Nephron (organoid): ENCODE measurements at regions not wholly inside any gene's neighbourhood (a gene's known extent, or its start where the extent isn't known, plus 50 kb on each side); places are given as distances from the start of the nearest gene placed in this dataset.

Experiments
- H3K27ac Mint-ChIP-seq, 3 experiments: 2 replicates each; pipeline ENCODE4 v1.8.0; 2020; ENCODE audit warnings: mixed read lengths in 3 of 3, mild to moderate bottlenecking in 2 of 3, moderate library complexity in 1 of 3
- H3K27me3 Mint-ChIP-seq: 2 replicates; pipeline ENCODE4 v1.8.0; 2021; ENCODE audit warnings: low read depth, mild to moderate bottlenecking, moderate library complexity, mixed read lengths
- H3K36me3 Mint-ChIP-seq: 2 replicates; pipeline ENCODE4 v1.8.0; 2020; ENCODE audit warnings: low read depth, mixed read lengths
- H3K4me1 Mint-ChIP-seq: 2 replicates; pipeline ENCODE4 v1.8.0; 2020; ENCODE audit warnings: mixed read lengths
- H3K4me3 Mint-ChIP-seq, 3 experiments: 2 replicates each; pipeline ENCODE4 v1.8.0; 2020; ENCODE audit warnings: mild to moderate bottlenecking in 3 of 3, mixed read lengths in 3 of 3, moderate library complexity in 2 of 3
- H3K9me3 Mint-ChIP-seq: 2 replicates; pipeline ENCODE4 v1.8.0; 2020; ENCODE audit warnings: mixed read lengths
- TF ChIP-seq, protein P1 (sequence below), 3 experiments: fragments of 200-600 bp; sonication (generic); IDR thresholded peaks; one replicate each; pipeline ENCODE4 v1.5.0; 2021; ENCODE audit warnings: antibody characterized with exemption in 3 of 3; ENCODE audit not compliant: unreplicated experiment in 3 of 3

DNA sequence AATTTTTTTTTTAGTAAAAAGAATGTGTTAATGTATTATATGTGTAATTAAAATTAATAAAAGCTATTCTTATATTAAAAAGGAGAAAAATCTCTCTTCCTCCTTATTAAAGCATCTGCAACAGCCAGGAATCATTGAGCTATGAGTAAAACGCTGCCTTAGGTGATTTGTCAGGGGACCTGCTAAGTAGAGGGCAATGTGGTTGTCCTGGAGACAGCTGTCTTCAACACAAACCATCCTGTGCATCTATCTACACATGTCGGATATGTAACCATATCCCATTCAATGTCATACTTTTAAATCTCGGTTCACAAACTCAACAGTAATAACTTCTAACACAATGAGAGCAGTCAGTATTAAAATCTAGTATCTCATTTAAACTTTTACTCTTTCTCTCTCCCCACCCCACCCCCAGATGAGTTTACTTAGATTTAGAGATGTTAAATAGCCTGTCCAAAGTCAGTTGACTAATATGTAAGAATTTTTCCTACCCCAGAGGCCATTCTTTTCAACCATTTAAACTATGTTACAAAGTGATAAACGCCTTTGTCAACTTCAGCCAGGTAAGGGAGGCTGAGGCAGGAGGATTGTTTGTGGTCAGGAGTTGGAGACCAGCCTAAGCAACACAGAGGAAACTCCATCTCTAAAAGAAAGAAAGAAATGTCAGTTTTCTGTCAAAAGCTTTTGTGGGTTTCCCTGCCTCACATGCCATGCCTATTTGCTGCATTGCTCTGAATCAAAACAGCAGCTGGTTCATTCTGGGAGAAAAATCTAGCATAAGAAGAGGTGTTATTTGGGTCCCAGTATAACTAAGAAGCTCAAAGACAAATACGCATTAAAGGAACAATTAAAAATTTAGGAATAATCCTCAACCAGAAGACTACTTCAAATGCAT is 413.7 kb upstream of the CCDC196 start:
- Mint-ChIP-seq H3K27ac (no peak overlapping the region), H3K4me1 (peaks cover 46% of the 10 kb centered on the region), H3K9me3 (no peaks in the 10 kb centered on the region), H3K36me3 (no peaks in the 10 kb centered on the region), H3K27me3 (peaks cover 3% of the 10 kb centered on the region), H3K4me3 (no peak overlapping the region)
- TF ChIP-seq, protein P1, sequence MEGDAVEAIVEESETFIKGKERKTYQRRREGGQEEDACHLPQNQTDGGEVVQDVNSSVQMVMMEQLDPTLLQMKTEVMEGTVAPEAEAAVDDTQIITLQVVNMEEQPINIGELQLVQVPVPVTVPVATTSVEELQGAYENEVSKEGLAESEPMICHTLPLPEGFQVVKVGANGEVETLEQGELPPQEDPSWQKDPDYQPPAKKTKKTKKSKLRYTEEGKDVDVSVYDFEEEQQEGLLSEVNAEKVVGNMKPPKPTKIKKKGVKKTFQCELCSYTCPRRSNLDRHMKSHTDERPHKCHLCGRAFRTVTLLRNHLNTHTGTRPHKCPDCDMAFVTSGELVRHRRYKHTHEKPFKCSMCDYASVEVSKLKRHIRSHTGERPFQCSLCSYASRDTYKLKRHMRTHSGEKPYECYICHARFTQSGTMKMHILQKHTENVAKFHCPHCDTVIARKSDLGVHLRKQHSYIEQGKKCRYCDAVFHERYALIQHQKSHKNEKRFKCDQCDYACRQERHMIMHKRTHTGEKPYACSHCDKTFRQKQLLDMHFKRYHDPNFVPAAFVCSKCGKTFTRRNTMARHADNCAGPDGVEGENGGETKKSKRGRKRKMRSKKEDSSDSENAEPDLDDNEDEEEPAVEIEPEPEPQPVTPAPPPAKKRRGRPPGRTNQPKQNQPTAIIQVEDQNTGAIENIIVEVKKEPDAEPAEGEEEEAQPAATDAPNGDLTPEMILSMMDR (IDR thresholded peaks at IDR 0.05; ENCODE audit: unreplicated experiment in 3 of 3): no peak

DNA sequence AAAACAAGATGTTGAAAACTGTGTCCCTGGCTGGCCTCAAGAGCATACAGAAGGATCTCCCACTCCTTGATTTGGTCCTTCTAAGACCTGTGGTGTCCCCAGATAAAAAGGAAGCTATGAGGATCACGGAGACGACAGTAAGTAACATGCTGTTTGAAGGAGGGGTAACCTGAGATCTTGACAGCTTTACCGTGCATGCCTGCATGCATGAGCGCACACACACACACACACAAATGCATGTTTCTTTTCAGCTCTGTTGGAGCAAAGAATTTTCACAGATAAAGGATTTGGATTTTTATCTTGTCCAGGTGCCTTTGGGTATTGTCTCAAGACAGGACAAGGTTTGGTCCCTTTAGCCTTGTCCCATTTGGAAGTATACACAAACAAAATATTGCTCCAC is 411.6 kb upstream of the CCDC196 start:
- H3K27me3 Mint-ChIP-seq: peaks cover 7% of the 10 kb centered on the region
- no peaks in the 10 kb centered on the region for H3K36me3 Mint-ChIP-seq
- peaks cover 46% of the 10 kb centered on the region for H3K4me1 Mint-ChIP-seq
- H3K27ac Mint-ChIP-seq: peak overlapping the region in 2 of 3 experiments; percentile 32 to 59
- TF ChIP-seq, protein P1 (IDR thresholded peaks at IDR 0.05; ENCODE audit: unreplicated experiment in 3 of 3): no peak
- H3K9me3 Mint-ChIP-seq: no peaks in the 10 kb centered on the region
- H3K4me3 Mint-ChIP-seq: no peak overlapping the region

DNA sequence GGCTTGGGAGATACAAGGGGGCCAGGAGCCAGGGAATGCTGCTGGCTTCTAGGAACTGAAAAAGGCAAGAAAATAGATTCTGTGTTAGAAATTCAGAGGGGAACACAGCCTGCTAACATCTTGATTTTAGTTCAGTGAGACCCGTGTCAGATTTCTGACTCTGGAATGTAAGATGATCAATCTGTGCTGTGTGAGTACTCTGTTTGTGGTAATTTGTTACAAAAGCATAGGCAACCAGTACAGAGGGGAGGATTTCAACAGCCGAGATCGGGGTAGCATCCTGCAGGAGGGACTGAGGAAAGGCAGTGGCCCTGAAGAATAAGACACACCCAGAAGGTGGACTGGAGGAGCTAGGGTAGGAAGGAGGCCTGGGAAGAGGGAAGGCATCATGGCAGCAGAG is 410.0 kb upstream of the CCDC196 start:
- TF ChIP-seq, protein P1 (IDR thresholded peaks at IDR 0.05; ENCODE audit: unreplicated experiment in 3 of 3): no peak
- Mint-ChIP-seq H3K4me3 (no peak overlapping the region), H3K4me1 (peaks cover 50% of the 10 kb centered on the region), H3K27ac (peak overlapping the region; percentile 7 to 44 (median 26)), H3K9me3 (no peaks in the 10 kb centered on the region), H3K27me3 (peaks cover 15% of the 10 kb centered on the region), H3K36me3 (no peaks in the 10 kb centered on the region)

DNA sequence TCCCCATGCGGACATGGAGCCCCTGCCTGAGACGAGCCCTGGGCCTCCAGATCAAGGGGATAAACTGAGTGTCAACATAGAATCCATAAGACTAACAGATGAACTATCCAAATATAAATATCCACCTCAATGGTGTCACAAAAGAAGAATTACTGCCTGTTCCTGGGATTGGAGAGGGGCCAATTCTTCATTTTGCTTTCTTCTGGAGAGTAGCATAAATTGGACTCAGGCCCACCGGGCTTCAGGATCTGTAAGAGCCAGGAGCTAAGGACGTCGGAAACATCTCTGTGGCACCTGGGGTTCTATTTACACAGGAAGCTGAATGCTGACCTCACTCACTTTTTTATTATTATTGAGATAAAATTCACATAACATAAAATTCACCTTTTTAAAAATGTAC is 408.2 kb upstream of the CCDC196 start:
- Mint-ChIP-seq H3K9me3 (no peaks in the 10 kb centered on the region), H3K4me3 (no peak overlapping the region), H3K4me1 (peaks cover 53% of the 10 kb centered on the region), H3K36me3 (no peaks in the 10 kb centered on the region), H3K27ac (peak overlapping the region in 2 of 3 experiments; percentile 18 to 25), H3K27me3 (peaks cover 15% of the 10 kb centered on the region)
- TF ChIP-seq, protein P1 (IDR thresholded peaks at IDR 0.05; ENCODE audit: unreplicated experiment in 3 of 3): no peak

DNA sequence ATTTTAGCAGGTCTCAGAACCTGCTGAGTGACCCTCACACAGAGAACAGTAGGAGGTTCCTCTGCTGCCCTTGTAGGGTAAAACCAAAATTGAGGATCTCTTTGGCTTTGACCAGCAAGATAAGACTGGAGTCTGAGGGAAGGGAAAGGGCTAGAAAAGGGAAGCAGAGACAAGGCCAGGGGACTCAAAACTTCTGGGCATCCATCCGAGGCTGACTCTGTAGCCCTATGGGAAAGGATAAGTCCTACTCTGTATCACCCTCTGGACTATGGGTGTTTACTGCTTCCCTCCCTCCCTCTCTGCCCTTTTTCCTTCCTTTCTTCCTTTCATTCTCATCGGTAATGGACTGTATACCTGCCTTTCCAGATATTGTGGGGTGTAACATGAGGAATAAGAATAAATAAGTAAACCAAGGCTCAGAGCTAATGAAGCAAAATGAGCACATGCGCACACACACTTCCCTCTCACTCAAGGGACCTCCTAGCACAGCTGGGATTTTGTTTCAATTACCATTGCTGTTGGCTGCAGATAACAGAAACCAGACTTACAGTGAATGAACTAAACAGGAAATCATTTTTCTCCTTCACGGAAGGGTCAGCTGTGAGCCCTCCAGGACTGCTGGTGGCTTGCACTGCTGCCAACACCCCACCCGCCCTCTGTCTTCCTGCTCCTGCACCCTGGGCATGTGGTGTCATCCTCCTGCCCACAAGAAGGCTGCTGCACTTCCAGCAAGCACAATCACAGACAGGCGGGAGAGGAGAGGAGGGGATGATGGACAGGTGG is 404.4 kb upstream of the CCDC196 start:
- peaks cover 15% of the 10 kb centered on the region for H3K27me3 Mint-ChIP-seq
- TF ChIP-seq, protein P1 (IDR thresholded peaks at IDR 0.05; ENCODE audit: unreplicated experiment in 3 of 3): no peak
- H3K4me3 Mint-ChIP-seq: no peak overlapping the region
- peak overlapping the region; percentile 34 to 71 (median 60) for H3K27ac Mint-ChIP-seq
- no peaks in the 10 kb centered on the region for H3K9me3 Mint-ChIP-seq
- H3K4me1 Mint-ChIP-seq: peaks cover 34% of the 10 kb centered on the region
- no peaks in the 10 kb centered on the region for H3K36me3 Mint-ChIP-seq
